Endothelial cell of umbilical vein (primary cell): ENCODE measurements at regions not wholly inside any gene's neighbourhood (a gene's known extent, or its start where the extent isn't known, plus 50 kb on each side); places are given as distances from the start of the nearest gene placed in this dataset.

Source experiments
- CTCF ChIP-seq, 2 donors: IDR thresholded peaks; 1 replicate in 1 of 2; 2 replicates in 1 of 2; pipeline ENCODE4 v1.5.1; 2011; ENCODE audit warnings: low read length in 2 of 2, mild to moderate bottlenecking in 2 of 2, moderate library complexity in 2 of 2, control low read depth in 1 of 2, inconsistent platforms in 1 of 2, low read depth in 1 of 2; ENCODE audit not compliant: insufficient read depth in 1 of 2; ENCODE audit errors: extremely low read depth in 1 of 2
- MYC ChIP-seq: IDR thresholded peaks from one replicate; pipeline ENCODE4 v1.6.1; 2011; ENCODE audit warnings: mild to moderate bottlenecking, low read depth, low read length

- no peak for TF ChIP-seq CTCF (IDR thresholded peaks at IDR 0.05; ENCODE audit: extremely low read depth in 1 of 2, insufficient read depth in 1 of 2, low read depth in 1 of 2, low read length in 2 of 2)
- no peak for TF ChIP-seq MYC
Measured at GRCh38 chr7:124369310-124369709, 336.4 kb upstream of the TMEM229A start.
